ENCODE measurements at regions not wholly inside any gene's neighbourhood (a gene's known extent, or its start where the extent isn't known, plus 50 kb on each side); places are given as distances from the start of the nearest gene placed in this dataset.

GRCh38 chr2:67038195-67038594 is 358.9 kb upstream of the ETAA1 start:
- no peak overlapping the region for H3K4me3 ChIP-seq (replicated peaks in 1 of 3; ENCODE audit: insufficient read depth in 1 of 3, low read depth in 1 of 3, low read length in 3 of 3)
- H3K9me3 ChIP-seq (replicated peaks; ENCODE audit: control insufficient read depth, insufficient read depth, low read length), result no peaks in the 10 kb centered on the region
- FAIRE-seq (no peak), DNase-seq (ENCODE audit: low read depth, low spot score) (no peak)
- no peaks in the 10 kb centered on the region for H3K36me3 ChIP-seq (ENCODE audit: control insufficient read depth in 2 of 2, extremely low read depth in 1 of 2, insufficient read depth in 2 of 2, low read length in 2 of 2)
- intact Hi-C loops (cut with micrococcal nuclease) (no loop called here), dilution Hi-C loops (cut with MboI; ENCODE audit: extremely low pct_ligation_motif_present, low sequenced_read_pairs) (no loop called here)
- H3K27ac ChIP-seq (ENCODE audit: insufficient read depth, low read depth, low read length), result no peak overlapping the region
- TF ChIP-seq JUN (IDR thresholded peaks at IDR 0.05; ENCODE audit: borderline replicate concordance, insufficient read depth, insufficient read length, low read depth) (no peak), POLR2A (IDR thresholded peaks at IDR 0.05; ENCODE audit: low read depth, low read length) (no peak), MAX (IDR thresholded peaks at IDR 0.05; ENCODE audit: insufficient read depth, insufficient read length) (no peak), FOS (IDR thresholded peaks at IDR 0.05; ENCODE audit: borderline replicate concordance, insufficient read depth, low read length) (no peak), EZH2 (IDR thresholded peaks at IDR 0.05; ENCODE audit: borderline replicate concordance, low read depth, low read length, severe bottlenecking) (no peak), POLR2AphosphoS5 (IDR thresholded peaks at IDR 0.05; ENCODE audit: insufficient read depth, low read depth, low read length) (no peak), MYC (IDR thresholded peaks at IDR 0.05; ENCODE audit: low read depth, low read length) (no peak), CTCF (IDR thresholded peaks at IDR 0.05; ENCODE audit: extremely low read depth in 1 of 2, insufficient read depth in 1 of 2, low read depth in 1 of 2, low read length in 2 of 2) (no peak), GATA2 (IDR thresholded peaks at IDR 0.05; ENCODE audit: insufficient read depth, insufficient read length, low read depth, low read length) (no peak)
- CTCF ChIA-PET, result no interaction called here
- H3K9me1 ChIP-seq (replicated peaks; ENCODE audit: control insufficient read depth, extremely low read depth, insufficient read depth, low read length), result no peaks in the 10 kb centered on the region
- POLR2A ChIA-PET, result no interaction called here
- H3K79me2 ChIP-seq (ENCODE audit: control insufficient read depth, insufficient read depth, low read length), result no peaks in the 10 kb centered on the region
- H3K4me1 ChIP-seq (ENCODE audit: control insufficient read depth, extremely low read depth, insufficient read depth, low read length), result no peaks in the 10 kb centered on the region
- H4K20me1 ChIP-seq (replicated peaks; ENCODE audit: control insufficient read depth, extremely low read depth, insufficient read depth, low read length), result no peaks in the 10 kb centered on the region
- H2AFZ ChIP-seq (ENCODE audit: low read depth, low read length), result no peak overlapping the region
- H3K4me2 ChIP-seq (ENCODE audit: insufficient read depth, low read length), result no peak overlapping the region
- H3K9ac ChIP-seq (replicated peaks; ENCODE audit: extremely low read depth, insufficient read depth, low read length), result no peak overlapping the region
- no TSS peak for BruUV-seq (replicated peaks)
- H3K27me3 ChIP-seq (ENCODE audit: control insufficient read depth in 2 of 2, insufficient read depth in 2 of 2, low read length in 2 of 2), result no peaks in the 10 kb centered on the region

All from endothelial cell of umbilical vein (primary cell).